Lower leg skin (tissue), 4 donors: ENCODE measurements at regions not wholly inside any gene's neighbourhood (a gene's known extent, or its start where the extent isn't known, plus 50 kb on each side); places are given as distances from the start of the nearest gene placed in this dataset.

Experiments used
- DNase-seq, 2 donors: peaks; one replicate each; pipeline ENCODE4 v3.0.0-alpha.2; 2019; ENCODE audit warnings: low spot score in 2 of 2
- H3K4me3 ChIP-seq: fragments of 200-600 bp; sonication (generic); 2 replicates; pipeline ENCODE4 v1.5.1; 2017; ENCODE audit warnings: mild to moderate bottlenecking, low read depth; ENCODE audit not compliant: poor library complexity, severe bottlenecking
- POLR2A ChIP-seq, 2 donors: fragments of 450-650 bp; IDR thresholded peaks; one replicate each; pipeline ENCODE4 v1.6.1; 2016 to 2017; ENCODE audit warnings: antibody characterized with exemption in 2 of 2, mild to moderate bottlenecking in 1 of 2, moderate library complexity in 1 of 2
- WGBS, 2 donors: methylation state at CpG; one replicate each; pipeline ENCODE4 v1.1.5; 2018; 5-methylcytosine and 5-hydroxymethylcytosine counted together
- intact Hi-C: fragments of 100-400 bp; cut with DNase I; formaldehyde crosslinking; loops from one replicate; pipeline ENCODE4 v1.15.0; 2023; ENCODE audit warnings: low total_unique reads
- TF ChIP-seq, protein P1 (sequence below), 3 donors: fragments of 450-650 bp; IDR thresholded peaks; one replicate each; pipeline ENCODE4 v1.5.1; 2016; ENCODE audit warnings: antibody characterized with exemption in 3 of 3, mild to moderate bottlenecking in 3 of 3, moderate library complexity in 2 of 3

DNA sequence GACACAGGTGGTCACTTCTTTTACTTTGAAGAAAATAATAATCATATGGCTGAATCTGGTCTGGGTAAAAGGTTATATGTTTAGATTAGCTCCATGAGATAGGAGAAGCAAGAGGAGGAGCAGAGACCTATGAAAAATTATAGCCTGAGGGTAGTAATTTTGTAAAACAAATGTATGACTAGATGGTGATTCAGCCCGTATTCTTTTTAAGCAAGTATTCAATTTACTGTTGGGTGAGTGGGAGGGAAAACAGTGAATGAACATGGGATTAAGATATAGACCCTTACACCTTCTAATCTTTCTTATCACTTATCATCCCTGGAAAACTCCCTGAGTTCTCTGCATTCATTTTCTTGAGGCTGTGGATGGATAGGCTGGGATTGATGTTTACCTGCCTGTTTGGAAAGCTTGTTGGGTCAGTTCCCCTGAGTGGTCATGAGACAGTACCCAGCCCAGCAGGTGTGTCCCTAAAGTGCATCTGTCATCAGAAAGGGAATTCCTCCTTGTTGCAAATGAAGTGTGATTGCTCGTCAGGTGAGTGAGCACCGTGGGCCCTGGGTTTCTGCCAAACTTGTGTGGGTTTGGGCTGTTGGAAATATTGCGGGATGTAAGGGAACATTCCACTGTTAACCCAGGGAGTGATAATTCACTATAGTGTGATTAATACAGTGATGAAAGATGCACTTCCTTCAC is 101.2 kb upstream of the GDNF start:
- WGBS, 2 donors = 38 to 50% methylated on average over 4 of the region's 4 CpGs
- intact Hi-C loops = no loop called here
- no peak for DNase-seq
- no peak for TF ChIP-seq POLR2A (IDR thresholded peaks at IDR 0.05)
- TF ChIP-seq, protein P1, sequence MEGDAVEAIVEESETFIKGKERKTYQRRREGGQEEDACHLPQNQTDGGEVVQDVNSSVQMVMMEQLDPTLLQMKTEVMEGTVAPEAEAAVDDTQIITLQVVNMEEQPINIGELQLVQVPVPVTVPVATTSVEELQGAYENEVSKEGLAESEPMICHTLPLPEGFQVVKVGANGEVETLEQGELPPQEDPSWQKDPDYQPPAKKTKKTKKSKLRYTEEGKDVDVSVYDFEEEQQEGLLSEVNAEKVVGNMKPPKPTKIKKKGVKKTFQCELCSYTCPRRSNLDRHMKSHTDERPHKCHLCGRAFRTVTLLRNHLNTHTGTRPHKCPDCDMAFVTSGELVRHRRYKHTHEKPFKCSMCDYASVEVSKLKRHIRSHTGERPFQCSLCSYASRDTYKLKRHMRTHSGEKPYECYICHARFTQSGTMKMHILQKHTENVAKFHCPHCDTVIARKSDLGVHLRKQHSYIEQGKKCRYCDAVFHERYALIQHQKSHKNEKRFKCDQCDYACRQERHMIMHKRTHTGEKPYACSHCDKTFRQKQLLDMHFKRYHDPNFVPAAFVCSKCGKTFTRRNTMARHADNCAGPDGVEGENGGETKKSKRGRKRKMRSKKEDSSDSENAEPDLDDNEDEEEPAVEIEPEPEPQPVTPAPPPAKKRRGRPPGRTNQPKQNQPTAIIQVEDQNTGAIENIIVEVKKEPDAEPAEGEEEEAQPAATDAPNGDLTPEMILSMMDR (IDR thresholded peaks at IDR 0.05) = no peak
- H3K4me3 ChIP-seq = no peak overlapping the region

DNA sequence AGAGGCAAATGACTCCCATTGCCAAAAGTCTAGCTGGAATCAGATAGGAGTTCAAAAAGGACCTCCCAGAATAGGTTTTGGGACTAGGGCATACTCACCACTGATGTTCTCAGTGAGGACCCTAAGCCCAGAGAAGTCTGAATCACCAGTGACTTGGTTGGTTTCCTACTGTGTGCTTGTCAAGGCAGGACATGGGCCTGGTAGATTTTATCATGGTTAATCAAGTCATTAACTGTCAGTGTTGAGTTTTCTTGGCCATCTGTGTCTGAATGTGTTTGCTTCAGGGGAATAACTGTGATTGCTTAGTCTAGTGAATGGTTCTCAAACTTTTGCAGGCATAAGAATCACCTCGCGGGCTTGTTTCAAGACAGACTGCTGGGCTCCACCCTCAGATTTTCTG is 99.0 kb upstream of the GDNF start:
- intact Hi-C loops = no loop called here
- H3K4me3 ChIP-seq = no peak overlapping the region
- no peak for DNase-seq
- TF ChIP-seq POLR2A (IDR thresholded peaks at IDR 0.05) = no peak
- TF ChIP-seq, protein P1 (IDR thresholded peaks at IDR 0.05) = no peak
- WGBS, 2 donors = 42 to 59% methylated on average over 2 of the region's 2 CpGs

DNA sequence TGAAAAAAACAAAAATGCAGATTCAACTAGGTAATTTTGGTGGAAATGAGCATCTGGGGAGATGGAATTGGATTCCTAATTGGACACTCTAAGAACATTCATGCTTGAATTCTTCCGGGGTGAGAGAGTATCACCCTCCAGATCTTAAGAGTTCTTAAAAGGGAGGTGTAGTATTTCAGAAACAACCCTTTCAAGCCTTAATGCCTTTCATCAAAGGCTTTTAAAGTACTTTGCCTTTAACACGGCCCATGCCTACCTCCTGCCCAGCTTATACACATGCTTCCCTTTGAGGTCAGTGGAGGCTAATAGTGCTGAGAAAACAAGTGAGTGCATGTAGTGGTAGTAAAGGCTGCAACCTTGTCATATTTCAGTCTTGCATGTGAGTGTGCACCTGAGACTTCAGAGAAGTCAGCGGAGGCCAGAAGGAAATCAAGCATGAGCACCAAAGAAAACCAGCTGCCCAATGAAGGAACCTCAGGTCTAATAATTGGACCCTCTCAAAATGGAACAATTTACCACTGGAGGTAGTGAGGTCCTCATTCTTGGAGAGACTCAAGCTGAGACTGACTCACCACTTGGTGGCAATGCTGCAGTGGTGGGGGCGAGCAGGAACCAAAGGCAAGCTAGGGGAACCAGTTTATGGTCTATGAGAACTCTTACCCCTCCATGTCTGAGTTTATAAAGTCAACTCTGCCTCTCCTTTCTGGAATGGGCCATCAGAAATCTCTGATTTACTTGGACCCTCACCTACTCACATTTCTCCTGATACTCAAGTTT is 98.4 kb upstream of the GDNF start:
- no peak for DNase-seq
- H3K4me3 ChIP-seq = no peak overlapping the region
- TF ChIP-seq, protein P1 (IDR thresholded peaks at IDR 0.05) = no peak
- no peak for TF ChIP-seq POLR2A (IDR thresholded peaks at IDR 0.05)
- 63 to 76% methylated on average over 4 of the region's 4 CpGs for WGBS, 2 donors
- intact Hi-C loops = no loop called here

DNA sequence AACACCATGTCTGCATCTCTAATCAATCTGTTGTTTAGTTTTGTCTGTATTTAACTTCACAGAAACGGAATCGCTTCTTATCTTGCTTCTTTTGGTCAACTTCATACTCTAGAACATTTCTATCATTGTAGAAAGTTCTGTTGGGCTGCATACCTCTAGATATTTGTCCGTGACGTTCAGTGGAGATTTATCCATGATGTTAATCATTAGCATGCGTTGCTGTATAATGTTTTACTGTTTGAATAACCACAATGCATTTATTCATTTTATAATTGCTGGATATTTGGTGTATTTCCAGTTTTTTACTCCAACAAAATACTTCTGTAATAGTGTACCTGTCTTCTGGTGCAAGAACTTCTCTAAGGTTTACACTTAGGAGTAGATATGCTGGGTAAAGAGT is 96.2 kb upstream of the GDNF start:
- no peak for TF ChIP-seq POLR2A (IDR thresholded peaks at IDR 0.05)
- TF ChIP-seq, protein P1 (IDR thresholded peaks at IDR 0.05) = no peak
- intact Hi-C loops = no loop called here
- WGBS, 2 donors = 84 to 89% methylated on average over 5 of the region's 5 CpGs

DNA sequence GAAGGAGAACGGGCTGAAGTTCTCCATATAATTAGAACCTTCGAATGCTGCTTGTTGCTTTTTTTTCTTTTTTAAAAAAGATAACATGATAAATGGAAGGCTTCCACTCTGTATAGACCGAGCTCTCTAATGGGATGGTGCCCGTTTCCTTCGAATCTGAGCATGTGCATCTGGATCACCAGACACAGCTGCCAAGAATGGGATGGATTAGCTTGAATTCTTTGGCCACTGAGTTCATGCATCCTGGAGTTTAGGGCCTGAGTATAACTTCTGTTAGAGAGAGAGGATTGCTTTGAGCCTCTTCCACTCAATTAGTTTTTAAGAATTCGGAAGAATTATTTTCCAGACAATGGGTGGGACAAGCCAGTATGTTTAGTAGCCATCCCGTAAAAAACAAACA is 93.7 kb upstream of the GDNF start:
- TF ChIP-seq, protein P1 (IDR thresholded peaks at IDR 0.05) = no peak
- TF ChIP-seq POLR2A (IDR thresholded peaks at IDR 0.05) = no peak
- WGBS, 2 donors = 73 to 81% methylated on average over 7 of the region's 7 CpGs
- intact Hi-C loops = no loop called here
- H3K4me3 ChIP-seq = no peak overlapping the region
- DNase-seq = no peak

More for the DNA sequence above, 96.2 kb upstream of the GDNF start:
- DNase-seq = no peak
- no peak overlapping the region for H3K4me3 ChIP-seq
